HG02852 (cell line): ENCODE measurements at regions not wholly inside any gene's neighbourhood (a gene's known extent, or its start where the extent isn't known, plus 50 kb on each side); places are given as distances from the start of the nearest gene placed in this dataset.
A peak's percentile ranks its signal among the peaks of the same experiment; 100 is the strongest.

Experiments used
- ATAC-seq: cut with Tn5 transposase; IDR thresholded peaks from one replicate; pipeline ENCODE4 v1.9.1; 2021; ENCODE audit warnings: mild to moderate bottlenecking, moderate library complexity; ENCODE audit not compliant: unreplicated experiment

DNA sequence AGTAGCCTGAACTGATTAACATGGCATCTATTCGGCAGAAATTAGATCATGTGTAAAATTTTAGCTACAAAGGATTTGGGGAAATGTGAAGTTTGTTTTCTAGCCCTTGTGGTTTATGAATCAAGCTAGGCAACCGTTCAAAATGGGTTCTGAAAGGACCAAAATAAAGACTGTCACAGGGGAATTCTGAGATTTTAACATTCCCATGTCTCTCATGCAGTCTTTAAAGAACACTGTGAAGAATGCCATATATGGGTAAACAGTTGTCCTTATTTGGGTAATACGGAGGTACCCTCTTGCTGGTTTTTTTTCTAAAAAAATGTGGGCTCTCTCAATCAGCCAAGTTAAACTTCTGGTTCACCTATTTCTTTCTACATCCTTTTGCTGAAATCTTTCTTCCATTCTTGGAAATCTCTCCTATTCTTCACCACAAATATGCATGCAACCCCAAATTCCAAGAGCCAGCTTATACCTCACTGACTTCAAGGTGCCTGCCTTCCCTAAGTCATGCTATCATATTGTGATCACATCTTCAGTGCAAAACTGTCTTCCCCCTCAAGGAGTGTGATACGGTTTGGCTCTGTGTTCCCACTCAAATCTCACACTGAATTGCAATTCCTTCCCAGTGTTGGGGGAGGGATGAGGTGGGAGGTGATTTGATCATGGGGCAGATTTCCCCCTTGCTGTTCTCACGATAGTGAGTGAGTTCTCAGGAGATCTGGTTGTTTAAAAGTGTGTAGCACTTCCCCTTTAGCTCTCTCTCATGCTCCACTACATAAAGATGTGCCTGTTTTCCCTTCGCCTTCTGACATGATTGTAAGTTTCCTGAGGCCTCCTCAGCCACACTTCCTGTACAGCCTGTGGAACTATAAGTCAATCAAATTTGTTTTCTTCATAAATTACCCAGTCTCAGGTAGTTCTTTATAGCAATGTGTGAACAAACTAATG, 308.7 kb downstream of the TTLL7 start:
- ATAC-seq: no peak

DNA sequence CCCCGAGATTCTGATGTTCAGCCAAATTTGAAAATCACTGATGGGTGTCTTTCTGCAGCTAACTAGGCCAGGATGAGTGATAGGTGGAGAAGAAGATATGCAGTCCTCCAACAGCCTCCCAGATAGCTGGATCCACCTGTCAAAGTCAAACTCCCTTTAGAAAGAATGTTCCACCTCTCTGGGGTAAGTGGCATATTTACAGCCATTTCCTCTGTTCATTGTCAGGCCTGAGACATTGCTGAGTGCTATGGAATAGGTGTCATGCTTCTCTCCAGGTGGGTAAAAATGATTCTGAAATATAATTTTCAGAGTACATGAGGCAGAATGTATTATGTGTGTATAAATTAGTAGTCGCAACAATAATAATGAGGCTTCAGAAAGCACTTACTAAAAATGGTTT, 316.8 kb downstream of the TTLL7 start:
- no peak for ATAC-seq

DNA sequence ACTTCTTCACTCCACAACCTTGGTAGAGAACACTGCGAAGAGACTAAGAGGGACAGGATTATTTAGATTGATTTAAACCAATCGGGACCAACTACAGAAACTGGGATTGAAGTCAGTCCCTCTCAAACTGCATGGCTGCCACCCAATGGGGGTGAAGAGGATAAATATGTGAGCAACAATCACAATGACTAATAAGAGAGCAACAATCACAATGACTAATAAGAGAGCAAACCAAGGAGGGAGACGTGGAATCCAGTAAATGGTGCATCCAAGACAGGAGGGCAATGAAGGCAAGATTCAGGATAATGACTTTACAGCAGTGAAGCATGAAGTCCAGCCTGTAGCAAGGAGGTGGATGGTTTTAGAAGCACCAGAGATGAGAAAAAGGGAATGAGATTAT, 322.8 kb downstream of the TTLL7 start:
- no peak for ATAC-seq

DNA sequence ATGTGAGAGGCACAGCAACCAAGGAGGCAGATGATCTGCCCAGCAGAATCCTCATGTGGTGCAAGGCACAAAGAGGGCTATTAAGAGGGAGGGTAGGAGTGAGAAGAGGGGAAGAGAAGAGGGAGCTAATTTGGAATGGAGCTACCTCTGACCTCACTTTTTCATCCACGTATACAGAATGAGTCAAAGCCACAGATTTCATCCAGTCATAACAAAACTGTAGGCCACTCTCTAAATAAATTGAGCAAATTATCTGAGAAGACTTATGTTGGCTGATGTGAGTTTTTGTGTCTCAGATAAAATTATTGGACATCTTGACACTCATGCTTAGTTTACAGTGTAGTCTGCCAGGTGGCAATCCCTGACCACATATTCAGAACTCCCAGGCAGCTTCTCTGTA, 325.6 kb downstream of the TTLL7 start:
- ATAC-seq: peak; percentile 85

DNA sequence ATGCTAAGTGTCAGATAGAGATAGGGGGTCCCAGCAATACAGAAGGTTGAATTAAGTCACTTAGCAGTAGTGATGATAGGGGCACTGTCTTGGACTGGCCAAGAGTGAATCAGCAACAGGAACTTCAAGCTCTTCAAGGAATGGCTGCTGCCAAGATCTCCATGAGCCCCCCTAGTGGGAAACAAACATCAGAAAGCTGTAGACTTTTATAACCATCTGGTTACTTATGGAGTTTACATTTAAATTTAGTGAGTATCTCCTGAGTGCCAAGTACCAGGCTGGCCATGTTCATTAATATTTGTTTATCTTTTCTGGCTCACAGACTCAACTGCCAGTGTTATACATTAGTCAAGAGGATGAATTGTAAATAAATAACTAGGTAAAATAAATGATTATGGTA, 327.3 kb downstream of the TTLL7 start:
- no peak for ATAC-seq

DNA sequence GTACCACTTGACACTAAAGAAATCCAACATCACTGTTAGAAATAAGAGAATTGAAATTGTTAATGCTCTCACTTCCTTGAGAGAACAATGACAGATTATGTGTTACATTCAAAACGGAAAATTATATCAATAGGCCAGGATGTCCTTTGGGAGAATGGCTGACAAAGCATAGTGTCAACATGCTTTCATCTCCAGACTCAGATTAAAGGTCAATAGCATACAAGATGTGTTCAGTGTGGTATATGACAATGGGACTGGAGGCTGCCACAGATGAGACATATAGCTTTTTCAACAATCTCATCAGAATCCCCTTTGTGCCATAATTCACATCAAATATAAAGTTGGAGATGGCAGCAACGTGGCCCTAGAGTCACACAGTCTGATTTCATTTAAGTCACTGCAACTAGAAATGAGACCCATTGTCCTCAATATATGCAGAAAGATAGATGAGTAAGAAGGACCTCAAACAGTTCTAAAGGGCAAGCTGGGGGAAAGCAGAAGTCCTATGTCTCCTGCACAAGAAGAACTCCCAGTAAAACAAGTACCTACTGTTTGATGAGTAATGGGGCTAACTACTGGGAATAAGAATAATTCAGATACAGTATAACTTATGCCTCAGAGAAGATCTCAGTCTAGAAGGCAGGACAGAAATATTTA, 327.9 kb downstream of the TTLL7 start:
- no peak for ATAC-seq

DNA sequence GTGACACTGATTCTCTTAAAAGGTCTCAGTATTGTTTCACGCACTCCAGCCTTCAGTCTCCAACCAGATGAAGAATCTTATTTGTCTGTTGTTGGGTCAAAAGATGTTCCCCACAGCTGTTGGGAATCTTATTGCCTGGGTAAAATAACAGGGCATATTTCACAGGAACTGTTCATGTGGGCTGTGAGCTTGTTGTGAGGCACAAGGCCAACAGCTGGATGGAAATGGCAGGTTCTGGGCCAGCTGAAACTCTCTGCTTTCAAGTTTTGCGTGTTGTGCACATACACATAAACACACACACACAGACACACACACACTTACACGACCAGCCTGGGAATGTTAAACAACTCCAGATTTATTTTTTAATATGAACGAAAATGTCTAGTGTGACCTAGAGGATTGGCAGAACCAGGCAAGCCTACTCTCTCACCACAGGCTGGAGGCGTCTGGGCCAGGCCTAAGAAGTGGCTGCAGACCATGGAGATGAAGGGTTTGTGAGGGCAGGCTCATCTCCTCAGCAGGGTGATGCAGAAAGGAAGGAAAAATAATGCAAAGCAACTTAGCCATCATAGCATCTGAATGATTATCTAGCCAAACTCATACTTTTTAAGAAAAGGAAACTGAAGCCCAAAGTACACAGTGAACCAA, 357.0 kb downstream of the TTLL7 start:
- ATAC-seq: no peak

DNA sequence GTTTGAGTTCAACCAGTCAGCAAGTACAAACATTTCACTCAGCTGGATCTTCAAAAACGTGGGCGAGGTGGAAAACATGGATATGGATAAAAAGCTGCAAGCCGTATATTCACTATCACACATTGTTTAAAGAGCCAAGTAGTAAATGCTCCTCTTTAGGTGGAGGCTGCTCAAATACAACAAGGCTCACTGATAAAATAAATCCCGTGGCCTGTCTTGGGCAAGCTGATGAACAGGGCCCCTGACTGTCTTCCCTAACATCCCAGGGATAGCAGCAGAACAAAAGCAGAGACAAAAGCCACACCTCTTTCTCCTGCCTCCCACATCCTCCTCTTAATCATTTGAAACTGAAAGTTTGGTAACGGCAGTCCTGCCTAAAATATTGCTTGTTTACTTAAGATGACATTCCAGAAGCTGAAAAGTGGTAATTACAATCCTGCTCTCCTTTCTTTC, 357.7 kb downstream of the TTLL7 start:
- no peak for ATAC-seq

DNA sequence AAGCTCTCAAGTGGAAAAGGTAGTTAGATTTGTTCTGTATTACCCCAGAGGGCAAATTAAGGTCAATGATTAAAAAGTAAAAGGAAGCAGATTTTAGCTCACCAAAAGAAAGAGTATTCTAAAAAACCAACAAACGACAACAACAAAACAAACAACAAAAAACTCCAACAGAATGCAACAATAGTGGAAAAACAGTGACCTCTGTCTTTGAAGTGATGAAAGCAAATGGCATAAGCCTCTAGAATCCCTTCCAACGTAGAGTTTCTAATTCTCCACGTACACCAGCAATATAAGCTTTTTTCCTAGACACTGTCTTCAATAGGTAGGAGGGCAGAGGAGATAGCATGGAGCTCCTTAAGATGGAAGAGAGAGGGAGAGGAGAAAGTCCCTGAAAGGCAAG, 359.1 kb downstream of the TTLL7 start:
- no peak for ATAC-seq

DNA sequence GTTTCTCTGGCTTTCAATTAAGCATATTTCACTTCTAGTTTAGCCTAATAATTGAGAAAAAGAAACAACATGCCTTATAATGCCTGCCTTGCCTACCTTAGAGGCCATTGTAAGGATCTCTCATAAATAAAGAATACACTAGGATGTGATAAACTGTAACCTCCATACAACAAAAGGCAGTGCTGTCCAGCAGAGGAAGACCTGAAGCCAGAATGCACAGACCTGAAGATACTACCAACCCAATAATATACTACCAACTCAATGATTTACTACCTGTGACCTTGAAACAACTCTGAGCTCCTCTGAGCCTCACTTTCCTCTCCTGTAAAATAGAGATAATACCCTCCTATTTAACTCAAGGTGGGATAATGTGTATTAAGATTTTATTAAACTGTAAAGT, 361.3 kb downstream of the TTLL7 start:
- ATAC-seq: no peak

DNA sequence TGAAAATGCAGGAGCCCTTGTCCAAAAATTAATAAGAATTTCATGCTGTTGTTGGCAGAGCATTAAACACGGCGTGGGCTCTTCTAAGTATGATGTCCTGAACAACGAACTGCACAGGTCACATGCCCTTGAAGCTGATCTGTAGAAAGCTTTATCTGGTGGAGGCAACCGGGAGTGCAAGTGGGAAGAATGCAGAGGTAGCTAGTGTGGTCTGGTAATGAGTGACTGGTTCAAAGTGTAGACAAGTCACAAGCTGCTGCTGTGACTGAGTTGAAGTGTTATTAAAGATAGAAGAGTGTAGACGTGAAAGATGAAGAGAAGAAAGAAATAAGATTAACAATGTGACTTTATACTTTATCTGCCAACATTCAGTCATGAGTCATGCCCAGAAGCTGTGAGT, 361.9 kb downstream of the TTLL7 start:
- ATAC-seq: no peak

DNA sequence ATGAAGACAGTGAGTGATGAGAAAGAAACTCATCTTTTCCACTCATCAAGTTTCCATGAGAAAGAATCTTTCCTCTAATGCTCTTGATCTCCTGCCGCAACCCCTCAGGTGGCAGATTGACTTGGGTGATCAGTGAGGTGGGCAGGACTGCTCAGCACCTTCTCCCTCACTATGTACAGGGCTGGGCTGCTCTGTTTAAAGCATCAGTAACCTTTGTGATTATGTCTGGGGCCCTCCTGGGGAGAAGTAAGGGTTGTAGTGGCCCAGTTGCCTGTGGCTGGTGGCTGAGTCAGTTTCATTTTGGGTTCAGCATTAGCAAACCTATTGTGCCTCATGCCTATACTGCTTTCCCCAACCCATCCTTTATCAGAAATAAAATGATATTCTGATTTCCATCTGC, 366.0 kb downstream of the TTLL7 start:
- ATAC-seq: no peak

DNA sequence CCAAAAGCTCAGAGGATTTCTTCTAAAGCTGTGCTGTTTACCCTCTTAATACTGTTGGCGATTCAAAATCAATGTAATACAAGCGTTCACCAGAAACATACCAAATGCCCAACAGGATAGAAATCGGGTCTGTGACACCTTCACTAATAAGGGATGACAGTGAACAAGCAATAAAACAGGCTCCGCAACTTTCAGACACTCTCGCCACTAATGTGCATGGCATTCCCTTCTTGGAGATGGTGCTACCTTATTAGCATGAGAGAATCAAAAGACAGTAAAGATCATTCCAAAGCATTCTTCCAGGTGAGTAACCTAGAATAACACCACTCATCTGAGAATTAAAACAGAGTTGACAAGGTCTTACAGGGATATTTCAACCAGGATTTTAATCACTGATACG, 367.1 kb downstream of the TTLL7 start:
- ATAC-seq: no peak

DNA sequence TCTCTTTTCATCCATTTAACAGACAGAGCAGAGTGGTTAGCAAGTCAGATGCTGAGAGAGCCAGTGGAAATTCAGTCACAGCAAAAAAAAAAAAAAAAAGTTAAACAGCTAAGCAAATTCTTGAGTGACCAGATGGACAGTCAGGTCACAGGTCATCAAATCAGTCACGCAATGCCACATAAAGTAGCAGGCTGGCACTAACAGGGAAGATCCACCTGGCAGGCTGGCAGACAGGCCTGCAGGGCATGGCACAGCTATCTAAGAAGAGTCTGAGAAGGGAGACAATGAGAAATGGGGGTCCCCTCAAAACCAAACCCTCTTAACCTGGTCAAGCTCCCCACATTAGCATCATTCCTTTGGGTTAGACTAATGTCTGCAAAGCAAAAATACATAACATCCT, 371.9 kb downstream of the TTLL7 start:
- no peak for ATAC-seq

DNA sequence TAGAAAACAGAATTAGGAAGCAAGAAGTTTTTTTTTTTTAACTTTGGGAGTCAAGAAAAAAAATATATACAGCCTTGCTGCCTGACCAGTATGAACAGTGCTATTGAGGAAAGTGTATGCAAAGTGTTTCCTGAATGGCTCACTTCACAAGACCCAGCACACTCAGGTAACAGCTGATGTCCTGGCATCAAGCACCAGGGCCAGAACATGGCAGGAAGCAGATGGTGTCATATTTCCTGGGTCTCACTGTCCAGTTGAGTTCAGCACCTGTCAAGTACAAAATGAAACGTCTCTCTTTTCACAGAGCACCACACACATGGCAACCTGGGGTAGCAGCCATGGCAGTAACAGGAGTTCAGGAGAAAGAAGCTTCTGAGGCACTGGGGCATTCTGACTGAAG, 372.3 kb downstream of the TTLL7 start:
- no peak for ATAC-seq

DNA sequence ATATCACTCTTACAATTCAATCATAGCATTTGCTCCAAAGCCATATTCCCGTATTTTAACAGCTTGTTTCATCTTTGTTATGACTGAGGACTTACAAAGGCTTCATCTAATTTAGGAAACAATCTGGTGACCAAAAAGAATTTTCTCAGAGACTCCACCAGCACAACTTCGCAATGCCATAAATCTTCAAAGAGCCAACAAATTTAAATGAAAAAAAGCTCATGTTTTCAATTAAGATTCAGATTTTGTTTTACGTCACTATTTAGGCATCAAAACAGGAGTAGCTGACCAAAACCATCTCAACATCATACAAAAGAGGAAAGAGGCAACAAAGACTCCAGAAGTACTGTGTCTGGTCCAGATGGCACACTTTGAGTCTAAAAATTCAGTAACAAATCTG, 373.3 kb downstream of the TTLL7 start:
- no peak for ATAC-seq

DNA sequence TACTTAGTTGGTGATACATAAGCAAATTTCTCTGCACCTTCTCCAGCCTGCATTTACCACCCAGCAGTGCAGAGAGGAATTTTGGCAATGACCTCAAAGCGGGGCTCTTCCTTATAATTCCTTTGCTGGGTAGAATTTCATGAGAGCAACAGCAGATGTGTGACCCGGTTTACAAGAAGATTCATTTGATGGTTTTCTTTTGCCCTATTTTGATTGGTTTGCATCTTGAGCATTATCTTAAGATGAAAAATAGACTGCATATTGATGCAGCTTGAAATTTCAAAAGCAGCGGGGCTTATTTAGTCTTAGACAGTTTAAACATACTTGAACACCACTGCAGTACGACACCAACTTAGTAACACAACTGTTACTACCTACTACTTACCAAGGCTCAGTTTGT, 378.9 kb downstream of the TTLL7 start:
- ATAC-seq: no peak

DNA sequence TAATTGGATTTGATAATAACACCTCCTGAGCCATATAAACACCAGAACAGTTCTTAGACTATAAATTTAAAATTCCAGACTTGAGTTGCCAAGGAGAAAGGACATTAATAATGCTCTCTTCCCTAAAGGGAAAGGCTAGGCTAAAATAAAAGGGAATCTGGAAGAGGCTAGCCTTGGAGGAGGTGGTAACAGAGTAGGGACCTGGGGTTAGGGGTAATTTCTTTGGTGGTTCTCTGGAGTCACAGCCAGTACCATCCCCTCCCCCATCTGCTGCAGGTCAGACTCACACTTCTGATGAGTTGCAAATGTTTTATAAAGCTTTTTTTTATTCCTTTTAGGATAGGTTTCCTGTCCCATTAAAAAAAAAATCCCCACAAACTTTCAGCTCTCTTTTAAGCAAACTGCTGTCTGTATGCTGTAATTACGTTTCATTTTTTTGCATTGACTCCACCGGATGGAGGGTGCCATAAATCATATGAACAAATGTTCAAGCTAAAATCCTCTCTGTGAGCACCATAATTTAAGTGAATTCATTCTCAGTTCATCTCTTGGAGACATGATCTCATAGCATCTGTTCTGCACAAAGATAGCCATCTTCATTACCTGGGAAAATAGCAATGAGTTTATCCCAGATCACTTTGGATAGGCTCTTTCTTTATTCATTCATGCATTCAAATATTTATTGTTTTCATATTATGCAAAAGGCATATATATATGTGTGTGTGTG, 379.6 kb downstream of the TTLL7 start:
- ATAC-seq: no peak

DNA sequence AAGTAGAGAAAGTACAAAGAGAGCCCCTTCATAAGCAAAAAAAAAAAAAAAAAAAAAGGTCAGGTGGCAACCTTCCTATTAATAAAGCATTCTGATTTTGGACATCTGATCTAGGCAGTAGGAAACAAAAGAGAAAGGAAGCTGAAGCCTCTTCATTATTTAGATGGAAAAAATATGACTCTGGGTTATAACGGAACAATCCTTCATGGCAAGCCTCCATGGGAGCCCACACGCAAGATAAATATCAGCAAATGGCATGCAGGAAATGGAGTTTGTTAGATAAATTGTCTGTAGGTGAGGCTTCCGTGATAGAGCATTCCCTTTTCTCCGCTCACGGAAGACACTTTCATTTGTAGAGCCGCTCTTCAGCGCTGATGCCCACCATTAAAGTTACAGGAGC, 381.0 kb downstream of the TTLL7 start:
- no peak for ATAC-seq

DNA sequence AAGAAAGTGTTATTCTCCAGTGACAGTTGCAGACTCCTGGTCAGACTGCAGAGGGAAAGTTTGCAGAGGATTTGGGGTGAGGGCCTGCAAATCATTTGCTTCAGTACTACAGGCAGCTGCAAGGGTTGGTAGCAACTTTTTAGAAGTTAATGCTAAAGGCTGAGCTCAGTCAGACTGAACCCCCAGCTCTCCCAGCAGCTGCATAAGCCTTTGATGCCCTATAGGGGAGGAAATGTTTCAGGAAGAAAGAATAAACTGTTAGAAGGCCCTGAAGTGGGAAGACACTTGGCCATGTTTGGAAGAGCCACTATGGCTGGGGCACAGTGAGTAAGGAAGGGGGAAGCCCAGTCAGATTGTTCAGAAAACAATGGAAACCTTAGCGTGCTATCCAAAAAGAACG, 383.6 kb downstream of the TTLL7 start:
- ATAC-seq: no peak

DNA sequence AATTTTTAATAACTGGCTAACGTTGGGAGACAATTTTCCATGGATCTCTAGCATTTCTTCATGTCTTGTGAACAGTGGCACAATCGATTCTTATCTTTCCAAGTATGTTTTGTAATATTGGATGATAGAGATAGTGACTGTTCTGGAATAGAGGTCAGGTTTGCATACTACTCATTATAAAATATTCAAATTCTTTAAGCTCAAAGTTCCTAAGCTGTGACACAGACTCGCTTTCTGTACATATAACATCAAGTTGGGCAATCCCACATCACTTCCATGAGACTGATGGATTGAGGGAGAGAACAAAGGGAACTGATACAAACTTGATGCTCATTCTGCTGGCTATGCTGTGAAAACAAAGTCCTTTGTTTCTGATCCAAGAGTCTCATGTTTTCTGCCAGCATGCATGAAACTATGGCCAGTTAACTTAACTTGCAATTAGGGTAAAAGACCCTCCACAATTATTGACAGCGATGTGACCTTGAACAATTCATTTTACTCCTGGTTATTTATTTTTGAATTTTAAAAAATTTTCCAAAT, 392.4 kb downstream of the TTLL7 start:
- no peak for ATAC-seq
